Hematopoietic multipotent progenitor cell treated with erythropoietin and hydrocortisone succinate and interleukin-3 and kit ligand, for 8 days (in vitro differentiated cells): ENCODE measurements at regions not wholly inside any gene's neighbourhood (a gene's known extent, or its start where the extent isn't known, plus 50 kb on each side); places are given as distances from the start of the nearest gene placed in this dataset.

Experiments
- DNase-seq: peaks from one replicate; pipeline ENCODE4 v3.0.0-alpha.2; 2015

- no peak for DNase-seq
These were observed 1065.0 kb downstream of the LRFN5 start for GRCh38 chr14:42671636-42672035.

- DNase-seq, result no peak
These were observed 1058.4 kb downstream of the LRFN5 start for GRCh38 chr14:42665083-42665482.

GRCh38 chr14:42664190-42664589, 1057.5 kb downstream of the LRFN5 start:
- no peak for DNase-seq

GRCh38 chr14:42654707-42655106, 1048.0 kb downstream of the LRFN5 start:
- DNase-seq, result no peak

- DNase-seq, result no peak
These were observed 1036.1 kb downstream of the LRFN5 start for GRCh38 chr14:42642787-42643186.

- DNase-seq, result no peak
These were observed 1026.9 kb downstream of the LRFN5 start for GRCh38 chr14:42633504-42634095.

- no peak for DNase-seq
These were observed 1022.9 kb downstream of the LRFN5 start for GRCh38 chr14:42629553-42629952.

- DNase-seq, result no peak
These were observed 1021.9 kb downstream of the LRFN5 start for GRCh38 chr14:42628602-42629001.

GRCh38 chr14:42626986-42627385, 1020.3 kb downstream of the LRFN5 start:
- no peak for DNase-seq

- DNase-seq, result no peak
These were observed 1018.5 kb downstream of the LRFN5 start for GRCh38 chr14:42624980-42625761.

GRCh38 chr14:42617005-42617404, 1010.3 kb downstream of the LRFN5 start:
- no peak for DNase-seq

GRCh38 chr14:42606839-42607238, 1000.2 kb downstream of the LRFN5 start:
- no peak for DNase-seq

- DNase-seq, result no peak
These were observed 995.7 kb downstream of the LRFN5 start for GRCh38 chr14:42602336-42602845.

GRCh38 chr14:42572032-42572431, 965.4 kb downstream of the LRFN5 start:
- no peak for DNase-seq

GRCh38 chr14:42569227-42569626, 962.6 kb downstream of the LRFN5 start:
- DNase-seq, result no peak

GRCh38 chr14:42565556-42565955, 958.9 kb downstream of the LRFN5 start:
- DNase-seq, result no peak

GRCh38 chr14:42563313-42563712, 956.6 kb downstream of the LRFN5 start:
- no peak for DNase-seq

GRCh38 chr14:42556551-42556950, 949.9 kb downstream of the LRFN5 start:
- DNase-seq, result no peak

GRCh38 chr14:42555365-42555764, 948.7 kb downstream of the LRFN5 start:
- DNase-seq, result no peak

GRCh38 chr14:42554091-42554490, 947.4 kb downstream of the LRFN5 start:
- no peak for DNase-seq

- no peak for DNase-seq
These were observed 943.6 kb downstream of the LRFN5 start for GRCh38 chr14:42550310-42550709.

- no peak for DNase-seq
These were observed 941.7 kb downstream of the LRFN5 start for GRCh38 chr14:42548349-42548748.

- DNase-seq, result no peak
These were observed 939.0 kb downstream of the LRFN5 start for GRCh38 chr14:42545636-42546035.

GRCh38 chr14:42541535-42542001, 934.9 kb downstream of the LRFN5 start:
- no peak for DNase-seq
